Heart left ventricle (tissue), 13 donors: ENCODE measurements at regions not wholly inside any gene's neighbourhood (a gene's known extent, or its start where the extent isn't known, plus 50 kb on each side); places are given as distances from the start of the nearest gene placed in this dataset.

ENCODE experiments used
- CTCF ChIP-seq, 12 donors: fragments of 200-600 bp; sonication (generic) in 4 of 12; IDR thresholded peaks; one replicate each; pipeline versions ENCODE4 v1.5.0 to v1.8.0; 2018 to 2022; ENCODE audit warnings: antibody characterized with exemption in 12 of 12, mild to moderate bottlenecking in 5 of 12
- POLR2A ChIP-seq, 2 donors: fragments of 450-650 bp; IDR thresholded peaks; one replicate each; pipeline ENCODE4 v1.6.1; 2017; ENCODE audit warnings: antibody characterized with exemption in 2 of 2, mild to moderate bottlenecking in 2 of 2, moderate library complexity in 2 of 2
- donor health status: ischemic (EF 13 %, LVEDD 7.1; RV severe dilation, severe dysfunction).
- donor health status: DM: no; HTN: yes; CAD: no.
- donor health status: DM: no; HTN: no; CAD: no.
- donor health status: ischemic (EF 25% LVEDD 6.9; RV normal size, moderate dysfunction).
- donor health status: ischemic (EF 25% LVEDD 5.7; RV mildly dilated, moderate dysfunction).
- donor health status: ischemic (EF 35%, LVEDD 5.7; RV mildly dilated, moderate dysfunction).
- donor health status: nonischemic (EF 11% LVEDD 7.7; RV severe dilation, severe dysfunction).
- donor health status: DM: yes; HTN: yes; CAD: no.
- donor health status: PGD.
- donor health status: ischemic (EF 29% LVEDD 5.4; RV normal size, mild dysfunction).
- donor health status: nonischemic (EF 23%, LVEDD 6.1; RV moderate dilation, normal function).

DNA sequence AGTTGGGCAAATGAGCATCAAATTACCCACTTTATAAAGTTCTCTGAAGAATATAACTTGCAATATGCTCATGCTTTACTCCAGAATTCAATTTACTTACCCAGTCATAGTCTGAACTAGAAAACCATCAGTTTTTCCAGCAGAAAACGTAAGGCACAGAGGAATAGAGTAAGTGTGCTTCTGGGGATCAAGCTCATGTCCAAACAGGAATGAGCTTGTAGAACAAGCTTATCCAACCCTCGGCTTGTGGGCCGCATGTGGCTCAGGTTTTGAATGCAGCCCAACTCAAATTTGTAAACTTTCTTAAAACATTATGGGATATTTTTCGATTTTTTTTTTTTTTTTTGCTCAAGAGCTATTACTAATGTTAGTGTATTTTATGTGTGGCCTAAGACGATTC is 308.5 kb upstream of the KLF12 start:
- TF ChIP-seq CTCF (IDR thresholded peaks at IDR 0.05) (no peak), POLR2A (IDR thresholded peaks at IDR 0.05) (no peak)
